ENCODE measurements at regions not wholly inside any gene's neighbourhood (a gene's known extent, or its start where the extent isn't known, plus 50 kb on each side); places are given as distances from the start of the nearest gene placed in this dataset.
"Not testable (repeated sequence)": the region's sequence is repeated elsewhere in the genome, so short reads cannot be mapped to it uniquely, and the experiment has no call there.

GRCh38 chr7:65582518-65583119 lies 209.0 kb downstream of the ZNF92 start:
- TF ChIP-seq, protein P1, sequence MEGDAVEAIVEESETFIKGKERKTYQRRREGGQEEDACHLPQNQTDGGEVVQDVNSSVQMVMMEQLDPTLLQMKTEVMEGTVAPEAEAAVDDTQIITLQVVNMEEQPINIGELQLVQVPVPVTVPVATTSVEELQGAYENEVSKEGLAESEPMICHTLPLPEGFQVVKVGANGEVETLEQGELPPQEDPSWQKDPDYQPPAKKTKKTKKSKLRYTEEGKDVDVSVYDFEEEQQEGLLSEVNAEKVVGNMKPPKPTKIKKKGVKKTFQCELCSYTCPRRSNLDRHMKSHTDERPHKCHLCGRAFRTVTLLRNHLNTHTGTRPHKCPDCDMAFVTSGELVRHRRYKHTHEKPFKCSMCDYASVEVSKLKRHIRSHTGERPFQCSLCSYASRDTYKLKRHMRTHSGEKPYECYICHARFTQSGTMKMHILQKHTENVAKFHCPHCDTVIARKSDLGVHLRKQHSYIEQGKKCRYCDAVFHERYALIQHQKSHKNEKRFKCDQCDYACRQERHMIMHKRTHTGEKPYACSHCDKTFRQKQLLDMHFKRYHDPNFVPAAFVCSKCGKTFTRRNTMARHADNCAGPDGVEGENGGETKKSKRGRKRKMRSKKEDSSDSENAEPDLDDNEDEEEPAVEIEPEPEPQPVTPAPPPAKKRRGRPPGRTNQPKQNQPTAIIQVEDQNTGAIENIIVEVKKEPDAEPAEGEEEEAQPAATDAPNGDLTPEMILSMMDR (IDR thresholded peaks at IDR 0.05), result not testable (repeated sequence)
- TF ChIP-seq, protein P2, sequence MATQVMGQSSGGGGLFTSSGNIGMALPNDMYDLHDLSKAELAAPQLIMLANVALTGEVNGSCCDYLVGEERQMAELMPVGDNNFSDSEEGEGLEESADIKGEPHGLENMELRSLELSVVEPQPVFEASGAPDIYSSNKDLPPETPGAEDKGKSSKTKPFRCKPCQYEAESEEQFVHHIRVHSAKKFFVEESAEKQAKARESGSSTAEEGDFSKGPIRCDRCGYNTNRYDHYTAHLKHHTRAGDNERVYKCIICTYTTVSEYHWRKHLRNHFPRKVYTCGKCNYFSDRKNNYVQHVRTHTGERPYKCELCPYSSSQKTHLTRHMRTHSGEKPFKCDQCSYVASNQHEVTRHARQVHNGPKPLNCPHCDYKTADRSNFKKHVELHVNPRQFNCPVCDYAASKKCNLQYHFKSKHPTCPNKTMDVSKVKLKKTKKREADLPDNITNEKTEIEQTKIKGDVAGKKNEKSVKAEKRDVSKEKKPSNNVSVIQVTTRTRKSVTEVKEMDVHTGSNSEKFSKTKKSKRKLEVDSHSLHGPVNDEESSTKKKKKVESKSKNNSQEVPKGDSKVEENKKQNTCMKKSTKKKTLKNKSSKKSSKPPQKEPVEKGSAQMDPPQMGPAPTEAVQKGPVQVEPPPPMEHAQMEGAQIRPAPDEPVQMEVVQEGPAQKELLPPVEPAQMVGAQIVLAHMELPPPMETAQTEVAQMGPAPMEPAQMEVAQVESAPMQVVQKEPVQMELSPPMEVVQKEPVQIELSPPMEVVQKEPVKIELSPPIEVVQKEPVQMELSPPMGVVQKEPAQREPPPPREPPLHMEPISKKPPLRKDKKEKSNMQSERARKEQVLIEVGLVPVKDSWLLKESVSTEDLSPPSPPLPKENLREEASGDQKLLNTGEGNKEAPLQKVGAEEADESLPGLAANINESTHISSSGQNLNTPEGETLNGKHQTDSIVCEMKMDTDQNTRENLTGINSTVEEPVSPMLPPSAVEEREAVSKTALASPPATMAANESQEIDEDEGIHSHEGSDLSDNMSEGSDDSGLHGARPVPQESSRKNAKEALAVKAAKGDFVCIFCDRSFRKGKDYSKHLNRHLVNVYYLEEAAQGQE (IDR thresholded peaks at IDR 0.05; ENCODE audit: insufficient read depth in 1 of 2, low read depth in 2 of 2, low read length in 1 of 2), result not testable (repeated sequence)
- TF ChIP-seq POLR2AphosphoS5 (IDR thresholded peaks at IDR 0.05; ENCODE audit: low read depth, low read length); TCF7L2 (IDR thresholded peaks at IDR 0.05; ENCODE audit: low read depth, low read length); SIN3A (IDR thresholded peaks at IDR 0.05; ENCODE audit: borderline replicate concordance, insufficient read depth, low read depth, low read length): not testable (repeated sequence)
